ENCODE measurements at regions not wholly inside any gene's neighbourhood (a gene's known extent, or its start where the extent isn't known, plus 50 kb on each side); places are given as distances from the start of the nearest gene placed in this dataset.
"Not testable (repeated sequence)": the region's sequence is repeated elsewhere in the genome, so short reads cannot be mapped to it uniquely, and the experiment has no call there.

GRCh38 chr10:2214805-2215204 lies 477.5 kb upstream of the ADARB2 start:
- DNase-seq = no peak

- no peak for DNase-seq
These were observed 476.8 kb upstream of the ADARB2 start for GRCh38 chr10:2214092-2214491.

GRCh38 chr10:2212244-2212834 lies 475.0 kb upstream of the ADARB2 start:
- no peak for DNase-seq

- no peak for DNase-seq
These were observed 472.8 kb upstream of the ADARB2 start for GRCh38 chr10:2210088-2210487.

GRCh38 chr10:2208106-2208505 lies 470.8 kb upstream of the ADARB2 start:
- no peak for DNase-seq

- DNase-seq = no peak
These were observed 470.1 kb upstream of the ADARB2 start for GRCh38 chr10:2207246-2207922.

GRCh38 chr10:2205406-2205805 lies 468.1 kb upstream of the ADARB2 start:
- DNase-seq = no peak

- no peak for DNase-seq
These were observed 465.1 kb upstream of the ADARB2 start for GRCh38 chr10:2202401-2202800.

GRCh38 chr10:2201534-2202099 lies 464.3 kb upstream of the ADARB2 start:
- DNase-seq = no peak

- DNase-seq = no peak
These were observed 460.3 kb upstream of the ADARB2 start for GRCh38 chr10:2197663-2198062.

GRCh38 chr10:2196272-2196671 lies 458.9 kb upstream of the ADARB2 start:
- DNase-seq = no peak

- DNase-seq = not testable (repeated sequence)
These were observed 452.0 kb upstream of the ADARB2 start for GRCh38 chr10:2189356-2189755.

GRCh38 chr10:2188371-2188770 lies 451.0 kb upstream of the ADARB2 start:
- no peak for DNase-seq

- no peak for DNase-seq
These were observed 436.0 kb upstream of the ADARB2 start for GRCh38 chr10:2173327-2173726.

GRCh38 chr10:2165771-2166460 lies 428.6 kb upstream of the ADARB2 start:
- no peak for DNase-seq

- DNase-seq = no peak
These were observed 413.0 kb upstream of the ADARB2 start for GRCh38 chr10:2150288-2150687.

- no peak for DNase-seq
These were observed 408.7 kb upstream of the ADARB2 start for GRCh38 chr10:2145926-2146478.

GRCh38 chr10:2145491-2145890 lies 408.2 kb upstream of the ADARB2 start:
- DNase-seq = no peak

- DNase-seq = no peak
These were observed 407.3 kb upstream of the ADARB2 start for GRCh38 chr10:2144584-2144983.

GRCh38 chr10:2143213-2143835 lies 406.0 kb upstream of the ADARB2 start:
- DNase-seq = no peak

GRCh38 chr10:2139746-2140145 lies 402.4 kb upstream of the ADARB2 start:
- no peak for DNase-seq

- DNase-seq = no peak
These were observed 400.3 kb upstream of the ADARB2 start for GRCh38 chr10:2137549-2138174.
